GM19467 (cell line): ENCODE measurements at regions not wholly inside any gene's neighbourhood (a gene's known extent, or its start where the extent isn't known, plus 50 kb on each side); places are given as distances from the start of the nearest gene placed in this dataset.

Source experiments
- ATAC-seq: cut with Tn5 transposase; IDR thresholded peaks from one replicate; pipeline ENCODE4 v1.9.1; 2021; ENCODE audit warnings: mild to moderate bottlenecking, moderate library complexity; ENCODE audit not compliant: unreplicated experiment

DNA sequence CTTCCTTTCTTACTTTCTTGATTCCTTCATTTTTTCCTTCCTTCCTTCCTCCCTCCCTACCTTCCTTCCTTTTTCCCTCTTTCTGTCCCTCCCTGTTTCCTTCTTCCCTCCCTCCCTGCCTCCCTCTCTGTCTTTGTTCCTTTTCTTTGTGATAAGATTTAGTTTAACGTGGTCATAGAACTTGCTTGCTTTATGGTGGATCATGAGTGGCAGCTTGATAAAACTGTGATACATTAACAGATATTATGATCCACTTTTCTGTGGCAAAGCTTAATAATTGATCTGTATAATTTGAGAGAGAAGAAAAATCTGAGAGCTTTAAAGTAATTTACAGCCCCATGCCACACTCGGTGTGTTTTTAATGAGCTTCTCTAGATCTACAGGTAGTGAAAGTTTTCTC lies 280.5 kb downstream of the RNF144B start:
- no peak for ATAC-seq

- ATAC-seq = no peak
Measured at GRCh38 chr6:18668994-18669393, 281.8 kb downstream of the RNF144B start.

DNA sequence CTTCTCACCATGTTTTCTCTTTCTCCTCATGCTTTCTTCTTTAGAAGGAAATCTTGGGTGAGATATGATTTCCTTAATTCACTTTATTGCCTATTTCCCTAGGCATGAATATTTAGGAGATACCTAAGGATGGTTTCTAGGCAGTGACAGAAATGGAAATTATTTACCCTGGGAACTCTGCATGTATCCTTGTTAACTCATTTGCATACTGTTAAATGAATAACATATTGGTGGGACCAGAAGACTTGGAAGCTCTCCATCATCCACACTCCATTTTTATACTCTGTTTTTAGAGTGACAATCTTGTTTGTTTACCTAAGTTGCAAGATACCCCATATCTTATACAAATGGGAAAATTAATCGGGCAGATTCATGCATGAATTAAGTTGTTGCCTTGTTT lies 285.7 kb downstream of the RNF144B start:
- no peak for ATAC-seq

- no peak for ATAC-seq
Measured at GRCh38 chr6:18674346-18674745, 287.2 kb downstream of the RNF144B start.

- ATAC-seq = no peak
Measured at GRCh38 chr6:18675881-18676280, 288.7 kb downstream of the RNF144B start.

GRCh38 chr6:18676548-18676947 lies 289.4 kb downstream of the RNF144B start:
- no peak for ATAC-seq

- ATAC-seq = no peak
Measured at GRCh38 chr6:18680842-18681241, 293.7 kb downstream of the RNF144B start.

- ATAC-seq = no peak
Measured at GRCh38 chr6:18681832-18682503, 294.8 kb downstream of the RNF144B start.

- no peak for ATAC-seq
Measured at GRCh38 chr6:18684343-18684742, 297.2 kb downstream of the RNF144B start.

- no peak for ATAC-seq
Measured at GRCh38 chr6:18692929-18693685, 306.0 kb downstream of the RNF144B start.

DNA sequence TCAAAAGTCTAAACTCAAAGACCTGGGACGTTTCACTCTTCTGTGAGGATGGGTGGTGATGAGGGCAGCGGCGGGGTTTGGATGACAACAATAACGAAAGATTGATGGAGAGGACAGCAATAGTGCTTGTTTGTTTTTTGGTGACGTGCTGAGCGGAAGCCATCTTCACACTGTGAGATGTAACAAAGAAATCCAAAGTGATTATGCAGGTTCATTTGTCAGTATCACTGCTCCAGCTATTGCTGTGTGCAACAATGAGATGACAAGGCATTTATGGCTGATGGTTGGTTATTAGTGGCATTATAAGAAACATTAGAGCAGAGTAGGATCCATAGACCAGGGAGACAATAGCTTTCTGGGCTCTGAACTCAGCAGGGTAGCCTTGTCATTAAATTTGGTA lies 306.7 kb downstream of the RNF144B start:
- ATAC-seq = no peak

DNA sequence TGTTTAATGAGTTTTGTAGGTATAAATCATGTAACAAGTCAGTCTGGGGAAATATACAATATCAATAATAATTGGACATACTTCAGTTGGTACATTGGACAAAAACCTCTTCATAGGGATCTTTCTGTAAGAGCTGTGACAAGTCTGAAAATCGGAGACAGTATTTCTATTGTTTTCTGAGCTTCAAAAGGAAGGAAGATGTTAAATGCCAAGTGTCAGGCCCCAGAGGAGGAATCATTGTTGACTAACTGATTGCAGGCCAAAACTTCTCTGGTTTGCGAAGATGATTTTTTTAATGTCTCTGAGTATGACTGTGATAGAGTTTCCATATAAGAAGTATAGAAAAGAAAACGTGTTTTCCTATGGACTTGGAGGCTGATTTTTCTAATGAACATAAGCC lies 316.4 kb downstream of the RNF144B start:
- ATAC-seq = no peak

GRCh38 chr6:18707714-18708439 lies 320.7 kb downstream of the RNF144B start:
- ATAC-seq = no peak

- ATAC-seq = no peak
Measured at GRCh38 chr6:18712595-18712994, 325.4 kb downstream of the RNF144B start.

GRCh38 chr6:18720075-18720474 lies 332.9 kb downstream of the RNF144B start:
- no peak for ATAC-seq

- ATAC-seq = no peak
Measured at GRCh38 chr6:18724056-18724455, 336.9 kb downstream of the RNF144B start.

- ATAC-seq = no peak
Measured at GRCh38 chr6:18725449-18725848, 338.3 kb downstream of the RNF144B start.

- no peak for ATAC-seq
Measured at GRCh38 chr6:18733921-18734550, 346.9 kb downstream of the RNF144B start.

GRCh38 chr6:18741741-18742140 lies 354.6 kb downstream of the RNF144B start:
- ATAC-seq = no peak

DNA sequence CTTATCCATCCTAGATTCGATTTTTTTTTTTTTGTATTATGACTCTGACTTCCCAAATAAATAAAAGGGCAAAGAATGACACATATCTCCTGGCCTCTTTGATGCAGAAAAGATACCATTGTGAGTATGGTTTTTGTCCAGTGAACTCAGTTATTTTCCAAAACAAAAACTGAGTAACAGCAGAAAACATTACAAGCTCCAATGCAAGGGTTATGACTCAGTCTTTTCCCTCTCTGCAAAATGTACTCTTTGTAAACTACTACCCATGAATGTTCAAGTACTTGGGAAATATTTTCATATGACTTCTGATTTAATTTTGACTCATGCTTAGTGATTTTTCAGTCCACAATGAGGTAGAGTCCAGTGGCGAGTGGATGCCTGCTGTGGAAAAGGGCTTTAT lies 355.3 kb downstream of the RNF144B start:
- no peak for ATAC-seq

GRCh38 chr6:18746727-18747126 lies 359.6 kb downstream of the RNF144B start:
- ATAC-seq = no peak
